SK-N-MC (cell line): ENCODE measurements at regions not wholly inside any gene's neighbourhood (a gene's known extent, or its start where the extent isn't known, plus 50 kb on each side); places are given as distances from the start of the nearest gene placed in this dataset.

Experiments used
- EZH2 ChIP-seq: fragments of 200-600 bp; sonication (generic); IDR thresholded peaks from one replicate; pipeline ENCODE4 v1.6.1; 2017; ENCODE audit warnings: antibody characterized with exemption
- FOXP2 ChIP-seq: optimal IDR thresholded peaks from 2 replicates; pipeline ENCODE3; 2011; ENCODE audit warnings: mild to moderate bottlenecking, moderate library complexity; ENCODE audit not compliant: insufficient read depth; ENCODE audit errors: extremely low read length, control extremely low read depth
- POLR2AphosphoS5 ChIP-seq: IDR thresholded peaks from 2 replicates; pipeline ENCODE4 v1.6.1; 2012; ENCODE audit warnings: mild to moderate bottlenecking, low read depth, low read length, borderline replicate concordance

DNA sequence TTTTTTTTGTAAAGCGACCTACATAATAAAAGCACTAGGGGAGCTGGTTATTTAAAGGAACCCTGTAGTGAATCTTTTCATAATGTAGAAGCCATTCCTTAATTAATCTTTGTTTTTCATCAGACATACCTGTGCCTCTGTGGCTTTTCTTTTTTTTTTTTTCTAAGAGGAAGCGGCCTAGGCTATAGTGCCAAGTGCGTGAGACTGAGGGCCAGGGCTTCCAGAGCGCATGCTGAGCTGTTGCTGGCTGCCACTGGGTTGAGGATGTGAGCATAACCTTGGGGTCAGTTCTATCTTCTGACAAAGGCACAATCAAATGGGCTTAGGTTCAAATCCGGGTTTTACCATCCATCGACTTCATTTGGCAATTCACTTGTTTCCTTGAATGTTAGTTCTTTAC is 103.7 kb downstream of the NEUROD6 start:
- TF ChIP-seq EZH2 (no peak), POLR2AphosphoS5 (no peak), FOXP2 (no peak)
